ENCODE measurements at regions not wholly inside any gene's neighbourhood (a gene's known extent, or its start where the extent isn't known, plus 50 kb on each side); places are given as distances from the start of the nearest gene placed in this dataset.

GRCh38 chr4:144592264-144592663 is 53.7 kb upstream of the HHIP start:
- Mint-ChIP-seq H3K4me1 (ENCODE audit: low read depth) (no peaks in the 10 kb centered on the region), H3K27ac (no peak overlapping the region), H3K36me3 (ENCODE audit: insufficient read depth) (no peaks in the 10 kb centered on the region), H3K9me3 (ENCODE audit: low read depth) (peaks cover 8% of the 10 kb centered on the region), H3K4me3 (ENCODE audit: low read depth) (no peak overlapping the region), H3K27me3 (no peaks in the 10 kb centered on the region)
- TF ChIP-seq, protein P1, sequence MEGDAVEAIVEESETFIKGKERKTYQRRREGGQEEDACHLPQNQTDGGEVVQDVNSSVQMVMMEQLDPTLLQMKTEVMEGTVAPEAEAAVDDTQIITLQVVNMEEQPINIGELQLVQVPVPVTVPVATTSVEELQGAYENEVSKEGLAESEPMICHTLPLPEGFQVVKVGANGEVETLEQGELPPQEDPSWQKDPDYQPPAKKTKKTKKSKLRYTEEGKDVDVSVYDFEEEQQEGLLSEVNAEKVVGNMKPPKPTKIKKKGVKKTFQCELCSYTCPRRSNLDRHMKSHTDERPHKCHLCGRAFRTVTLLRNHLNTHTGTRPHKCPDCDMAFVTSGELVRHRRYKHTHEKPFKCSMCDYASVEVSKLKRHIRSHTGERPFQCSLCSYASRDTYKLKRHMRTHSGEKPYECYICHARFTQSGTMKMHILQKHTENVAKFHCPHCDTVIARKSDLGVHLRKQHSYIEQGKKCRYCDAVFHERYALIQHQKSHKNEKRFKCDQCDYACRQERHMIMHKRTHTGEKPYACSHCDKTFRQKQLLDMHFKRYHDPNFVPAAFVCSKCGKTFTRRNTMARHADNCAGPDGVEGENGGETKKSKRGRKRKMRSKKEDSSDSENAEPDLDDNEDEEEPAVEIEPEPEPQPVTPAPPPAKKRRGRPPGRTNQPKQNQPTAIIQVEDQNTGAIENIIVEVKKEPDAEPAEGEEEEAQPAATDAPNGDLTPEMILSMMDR (IDR thresholded peaks at IDR 0.05; ENCODE audit: unreplicated experiment) = no peak
- DNase-seq (ENCODE audit: low spot score, unreplicated experiment) = no peak

- H3K27me3 Mint-ChIP-seq = no peaks in the 10 kb centered on the region
- H3K9me3 Mint-ChIP-seq (ENCODE audit: low read depth) = peaks cover 2% of the 10 kb centered on the region
- no peaks in the 10 kb centered on the region for H3K4me1 Mint-ChIP-seq (ENCODE audit: low read depth)
- TF ChIP-seq, protein P1 (IDR thresholded peaks at IDR 0.05; ENCODE audit: unreplicated experiment) = no peak
- H3K36me3 Mint-ChIP-seq (ENCODE audit: insufficient read depth) = no peaks in the 10 kb centered on the region
- H3K27ac Mint-ChIP-seq = no peak overlapping the region
- DNase-seq (ENCODE audit: low spot score, unreplicated experiment) = no peak
- H3K4me3 Mint-ChIP-seq (ENCODE audit: low read depth) = no peak overlapping the region
Measured at GRCh38 chr4:144594471-144594986, 51.4 kb upstream of the HHIP start.

- H3K4me1 Mint-ChIP-seq (ENCODE audit: low read depth) = no peaks in the 10 kb centered on the region
- H3K4me3 Mint-ChIP-seq (ENCODE audit: low read depth) = no peak overlapping the region
- no peak for DNase-seq (ENCODE audit: low spot score, unreplicated experiment)
- H3K9me3 Mint-ChIP-seq (ENCODE audit: low read depth) = peaks cover 2% of the 10 kb centered on the region
- no peaks in the 10 kb centered on the region for H3K27me3 Mint-ChIP-seq
- H3K36me3 Mint-ChIP-seq (ENCODE audit: insufficient read depth) = no peaks in the 10 kb centered on the region
- TF ChIP-seq, protein P1 (IDR thresholded peaks at IDR 0.05; ENCODE audit: unreplicated experiment) = no peak
- H3K27ac Mint-ChIP-seq = no peak overlapping the region
Measured at GRCh38 chr4:144595681-144596080, 50.3 kb upstream of the HHIP start.

Data from progenitor cell of endocrine pancreas (in vitro differentiated cells).